HCT116 (cell line): ENCODE measurements at regions not wholly inside any gene's neighbourhood (a gene's known extent, or its start where the extent isn't known, plus 50 kb on each side); places are given as distances from the start of the nearest gene placed in this dataset.
"Not testable (repeated sequence)": the region's sequence is repeated elsewhere in the genome, so short reads cannot be mapped to it uniquely, and the experiment has no call there.

Source experiments
- ATAC-seq: fragments of 200-7000 bp; cut with Tn5 transposase; 2 replicates; pipeline ENCODE4 v1.9.1; 2020; ENCODE audit warnings: mild to moderate bottlenecking, moderate library complexity
- BruUV-seq: library from RNA; stranded (reverse); fragments of 400-500 nt; replicated peaks from 2 replicates; lab custom pipeline; 2021; lab: Mats Ljungman, UMichigan
- CTCF ChIA-PET: fragments of 300-600 bp; sonication (Branson Sonifier 250); formaldehyde crosslinking; loops from one replicate; lab custom pipeline; 2021; ENCODE audit warnings: antibody characterized with exemption; lab: Charles Lee
- POLR2A ChIA-PET: fragments of 300-600, 350-600 bp; sonication (Branson Sonifier 250); formaldehyde crosslinking; loops from one replicate; lab custom pipeline; 2021; ENCODE audit warnings: antibody characterized with exemption; lab: Charles Lee
- RAD21 ChIA-PET, 2 experiments: fragments of 300-600 bp; sonication (Branson Sonifier 250); formaldehyde crosslinking; loops; one replicate each; lab custom pipeline; 2023; ENCODE audit warnings: low total read pairs in 2 of 2; ENCODE audit not compliant: uncharacterized antibody in 2 of 2, unreplicated experiment in 2 of 2, low non-redundant PET in 1 of 2; lab: Charles Lee
- DNase-seq: peaks from one replicate; pipeline ENCODE4 v3.0.0-alpha.2; 2010; ENCODE audit warnings: low read depth, low spot score
- H2AFZ ChIP-seq: fragments of 200-600 bp; shearing (Covaris generic), sonication (generic); 2 replicates; pipeline ENCODE4 v1.6.1; 2017; ENCODE audit warnings: low read depth, mixed run types, mixed read lengths, antibody characterized with exemption, low read length; ENCODE audit not compliant: poor library complexity, severe bottlenecking
- H3K27ac ChIP-seq: 2 replicates; pipeline ENCODE4 v1.5.1; 2012; ENCODE audit warnings: low read depth, low read length
- H3K27me3 ChIP-seq: fragments of 200-600 bp; sonication (generic); 2 replicates; pipeline ENCODE4 v1.6.1; 2016; ENCODE audit warnings: mixed run types, low read length, mixed read lengths; ENCODE audit not compliant: insufficient read depth
- H3K36me3 ChIP-seq, 2 experiments: fragments of 200-500 bp in 1 of 2; fragments of 200-600 bp in 1 of 2; sonication (Bioruptor generic) in 1 of 2; sonication (generic) in 1 of 2; 2 replicates each; pipeline versions ENCODE4 v1.5.1 to v1.6.1; 2014 to 2016; ENCODE audit warnings: low read length in 2 of 2, inconsistent platforms in 1 of 2, mixed read lengths in 1 of 2, mixed run types in 1 of 2; ENCODE audit not compliant: insufficient read depth in 2 of 2, control insufficient read depth in 1 of 2
- H3K4me1 ChIP-seq, 2 experiments: fragments of 200-600 bp in 1 of 2; sonication (generic) in 1 of 2; 2 replicates each; pipeline versions ENCODE4 v1.5.1 to v1.6.1; 2012 to 2017; ENCODE audit warnings: low read length in 2 of 2, inconsistent platforms in 1 of 2, mild to moderate bottlenecking in 1 of 2, mixed read lengths in 1 of 2, mixed run types in 1 of 2, moderate library complexity in 1 of 2; ENCODE audit not compliant: insufficient read depth in 2 of 2, control insufficient read depth in 1 of 2
- H3K4me2 ChIP-seq: fragments of 200-600 bp; sonication (generic); 2 replicates; pipeline ENCODE4 v1.6.1; 2017; ENCODE audit warnings: mixed run types, low read length, mixed read lengths
- H3K4me3 ChIP-seq, 2 experiments: fragments of 200-600 bp in 1 of 2; sonication (generic) in 1 of 2; replicated peaks in 1 of 2; 2 replicates each; pipeline ENCODE4 v1.5.1; 2011 to 2016; ENCODE audit warnings: low read length in 2 of 2, control low read depth in 1 of 2, low read depth in 1 of 2, mild to moderate bottlenecking in 1 of 2, mixed read lengths in 1 of 2, mixed run types in 1 of 2
- H3K79me2 ChIP-seq: fragments of 200-600 bp; sonication (generic); 2 replicates; pipeline ENCODE4 v1.6.1; 2017; ENCODE audit warnings: mild to moderate bottlenecking, mixed run types, low read length, moderate library complexity, mixed read lengths; ENCODE audit not compliant: insufficient read depth
- H3K9ac ChIP-seq: fragments of 200-600 bp; sonication (generic); 2 replicates; pipeline ENCODE4 v1.6.1; 2016; ENCODE audit warnings: low read length, mixed read lengths
- H3K9me2 ChIP-seq: fragments of 200-600 bp; sonication (generic), shearing (Covaris generic); 2 replicates; pipeline ENCODE4 v1.6.1; 2017; ENCODE audit warnings: mixed run types, mild to moderate bottlenecking, moderate library complexity; ENCODE audit not compliant: insufficient read depth
- H3K9me3 ChIP-seq, 2 experiments: fragments of 200-500 bp in 1 of 2; fragments of 200-600 bp in 1 of 2; sonication (Bioruptor generic) in 1 of 2; sonication (generic) in 1 of 2; 2 replicates each; pipeline ENCODE4 v1.6.1; 2014 to 2017; ENCODE audit warnings: low read length in 2 of 2, mixed read lengths in 2 of 2, inconsistent platforms in 1 of 2, low read depth in 1 of 2, mild to moderate bottlenecking in 1 of 2, mixed run types in 1 of 2, moderate library complexity in 1 of 2; ENCODE audit not compliant: control insufficient read depth in 1 of 2, insufficient read depth in 1 of 2
- H4K20me1 ChIP-seq: fragments of 200-600 bp; sonication (generic), shearing (Covaris generic); 2 replicates; pipeline ENCODE4 v1.6.1; 2017; ENCODE audit warnings: mixed run types, mild to moderate bottlenecking, moderate library complexity; ENCODE audit not compliant: insufficient read depth
- intact Hi-C: fragments of 100-400 bp; cut with micrococcal nuclease; formaldehyde crosslinking; loops from 2 replicates; pipeline ENCODE4 v1.10.0; 2022

DNA sequence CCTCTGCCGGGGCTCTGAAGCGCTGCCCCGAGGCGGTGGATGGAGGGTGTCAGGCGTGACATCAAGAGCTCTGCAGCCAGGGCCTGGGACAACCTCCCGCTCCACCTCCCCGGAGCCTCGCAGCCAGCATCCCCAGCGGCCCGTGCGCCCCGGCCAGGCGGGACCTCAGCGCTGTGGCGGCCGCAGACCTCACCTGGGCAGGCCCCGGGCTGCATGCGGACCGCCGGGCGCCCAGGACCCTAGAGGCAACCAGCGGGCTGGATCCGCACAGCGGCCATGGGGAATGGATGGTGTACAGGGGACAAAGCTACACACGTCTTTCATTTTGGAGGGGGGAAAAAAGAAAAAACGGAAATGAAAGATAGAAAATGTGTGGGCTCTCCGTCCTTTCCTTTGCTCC is 987.5 kb downstream of the TUBA3C start:
- ATAC-seq, POLR2A ChIA-PET, BruUV-seq, H3K9me3 ChIP-seq, intact Hi-C loops, H3K36me3 ChIP-seq, CTCF ChIA-PET, H3K27me3 ChIP-seq, H3K9ac ChIP-seq, H3K27ac ChIP-seq, H3K9me2 ChIP-seq, DNase-seq, H2AFZ ChIP-seq, H3K79me2 ChIP-seq, H3K4me1 ChIP-seq, H4K20me1 ChIP-seq, H3K4me3 ChIP-seq, RAD21 ChIA-PET, H3K4me2 ChIP-seq: not testable (repeated sequence)
